Fibroblast of pulmonary artery (primary cell): ENCODE measurements at regions not wholly inside any gene's neighbourhood (a gene's known extent, or its start where the extent isn't known, plus 50 kb on each side); places are given as distances from the start of the nearest gene placed in this dataset.

Source experiments
- DNase-seq: peaks from one replicate; pipeline ENCODE4 v3.0.0-alpha.2; 2010; ENCODE audit warnings: low read depth
- H3K4me3 ChIP-seq: replicated peaks from 2 replicates; pipeline ENCODE4 v1.5.1; 2011; ENCODE audit warnings: low read depth, mild to moderate bottlenecking, control low read depth, low read length, moderate library complexity
- TF ChIP-seq, protein P1 (sequence below): IDR thresholded peaks from 2 replicates; pipeline ENCODE4 v1.5.1; 2011; ENCODE audit warnings: mild to moderate bottlenecking, control low read depth, low read length, inconsistent platforms; ENCODE audit errors: missing control alignments

DNA sequence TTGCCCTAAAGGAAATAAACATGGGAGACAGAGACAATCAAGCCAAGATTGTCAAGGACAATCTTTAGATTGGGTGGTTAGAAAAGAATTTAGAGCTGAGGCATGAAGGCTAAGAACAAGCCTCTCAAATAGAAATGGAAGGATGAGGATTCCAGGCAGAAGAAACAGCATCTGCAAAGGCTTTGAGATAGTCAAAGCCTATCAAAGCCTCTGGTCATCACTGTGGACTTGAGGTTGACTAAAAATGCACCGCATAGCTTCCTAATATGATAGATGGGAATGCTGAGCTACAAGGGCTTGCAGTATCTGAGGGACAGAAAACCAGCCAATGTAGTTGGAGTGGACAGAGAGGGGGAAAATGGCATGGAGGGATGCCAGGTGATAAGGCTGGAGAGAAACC is 109.8 kb upstream of the FAM20A start:
- no peak overlapping the region for H3K4me3 ChIP-seq
- no peak for DNase-seq
- TF ChIP-seq, protein P1, sequence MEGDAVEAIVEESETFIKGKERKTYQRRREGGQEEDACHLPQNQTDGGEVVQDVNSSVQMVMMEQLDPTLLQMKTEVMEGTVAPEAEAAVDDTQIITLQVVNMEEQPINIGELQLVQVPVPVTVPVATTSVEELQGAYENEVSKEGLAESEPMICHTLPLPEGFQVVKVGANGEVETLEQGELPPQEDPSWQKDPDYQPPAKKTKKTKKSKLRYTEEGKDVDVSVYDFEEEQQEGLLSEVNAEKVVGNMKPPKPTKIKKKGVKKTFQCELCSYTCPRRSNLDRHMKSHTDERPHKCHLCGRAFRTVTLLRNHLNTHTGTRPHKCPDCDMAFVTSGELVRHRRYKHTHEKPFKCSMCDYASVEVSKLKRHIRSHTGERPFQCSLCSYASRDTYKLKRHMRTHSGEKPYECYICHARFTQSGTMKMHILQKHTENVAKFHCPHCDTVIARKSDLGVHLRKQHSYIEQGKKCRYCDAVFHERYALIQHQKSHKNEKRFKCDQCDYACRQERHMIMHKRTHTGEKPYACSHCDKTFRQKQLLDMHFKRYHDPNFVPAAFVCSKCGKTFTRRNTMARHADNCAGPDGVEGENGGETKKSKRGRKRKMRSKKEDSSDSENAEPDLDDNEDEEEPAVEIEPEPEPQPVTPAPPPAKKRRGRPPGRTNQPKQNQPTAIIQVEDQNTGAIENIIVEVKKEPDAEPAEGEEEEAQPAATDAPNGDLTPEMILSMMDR, result no peak

DNA sequence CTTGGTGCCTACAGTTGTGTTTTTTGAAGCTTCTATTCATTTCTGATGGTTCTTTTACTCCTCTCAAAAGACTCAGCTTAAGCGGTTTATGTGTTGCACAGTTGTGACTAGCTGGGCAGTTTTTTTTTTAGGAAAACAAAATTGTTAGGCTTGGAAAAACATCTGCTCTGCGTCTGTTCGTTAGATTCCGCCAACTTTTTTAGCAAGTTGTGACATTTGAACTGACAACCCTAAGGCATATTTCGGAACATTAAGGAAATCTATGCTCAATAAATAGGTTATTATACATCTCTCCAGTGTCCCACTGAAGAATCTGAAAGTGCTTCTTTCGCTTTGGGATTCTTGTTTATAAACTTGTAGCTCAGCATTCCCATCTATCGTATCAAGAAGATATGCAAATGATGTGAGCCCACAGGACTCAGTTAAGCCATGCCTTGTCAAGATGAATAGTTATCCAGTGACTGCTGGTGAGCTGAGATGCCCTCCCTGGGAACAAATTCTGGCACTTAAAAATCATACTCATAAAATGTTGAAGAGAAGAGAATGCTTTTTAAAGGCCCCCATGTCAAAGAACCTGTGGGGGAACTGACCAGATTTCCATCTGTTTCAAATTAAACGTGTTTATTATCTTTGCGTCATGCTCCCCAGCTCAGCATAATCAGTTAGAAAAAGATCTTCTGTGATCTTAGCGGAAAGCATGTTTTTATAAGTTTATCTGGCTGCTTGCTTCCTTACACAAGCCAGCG is 109.0 kb upstream of the FAM20A start:
- DNase-seq, result no peak
- TF ChIP-seq, protein P1, result no peak
- no peak overlapping the region for H3K4me3 ChIP-seq

DNA sequence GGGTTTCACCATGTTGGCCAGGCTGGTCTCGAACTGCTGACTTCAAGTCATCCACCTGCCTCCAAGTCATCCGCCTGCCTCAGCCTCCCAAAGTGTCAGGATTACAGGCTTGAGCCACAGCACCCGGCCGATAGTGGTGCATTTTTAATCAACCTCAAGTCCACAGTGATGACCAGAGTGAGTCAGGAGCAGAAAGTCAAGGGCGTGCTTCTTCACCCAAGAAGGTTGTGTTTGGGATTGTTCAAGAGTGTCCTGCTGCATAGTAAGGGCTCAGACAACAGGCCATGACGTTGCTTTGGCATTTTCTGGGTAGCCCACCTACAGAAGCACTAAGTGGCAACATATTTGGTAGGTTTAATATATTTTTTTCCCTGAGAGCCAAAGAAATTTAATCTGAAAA is 108.3 kb upstream of the FAM20A start:
- no peak overlapping the region for H3K4me3 ChIP-seq
- TF ChIP-seq, protein P1, result no peak
- no peak for DNase-seq

DNA sequence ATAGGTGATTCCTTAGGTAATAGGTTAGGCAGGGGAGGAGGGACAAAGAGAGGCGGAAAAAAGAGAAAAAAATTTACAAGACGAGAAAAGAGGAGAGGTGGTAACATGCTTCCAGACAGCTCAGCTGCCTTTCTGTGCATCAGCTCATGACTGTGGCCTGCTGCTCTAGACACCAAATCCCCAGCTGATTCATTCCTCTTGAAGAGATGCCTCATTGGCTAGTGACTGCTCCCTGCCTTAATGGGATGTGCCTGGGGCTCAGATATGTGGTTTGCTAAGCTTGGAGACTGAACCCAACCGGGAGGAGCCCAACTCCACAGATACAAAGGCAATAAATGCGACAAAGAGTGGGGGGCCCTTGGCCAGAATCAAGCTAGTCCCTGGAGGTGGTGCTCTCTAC is 105.9 kb upstream of the FAM20A start:
- DNase-seq, result no peak
- TF ChIP-seq, protein P1, result no peak
- H3K4me3 ChIP-seq, result no peak overlapping the region

DNA sequence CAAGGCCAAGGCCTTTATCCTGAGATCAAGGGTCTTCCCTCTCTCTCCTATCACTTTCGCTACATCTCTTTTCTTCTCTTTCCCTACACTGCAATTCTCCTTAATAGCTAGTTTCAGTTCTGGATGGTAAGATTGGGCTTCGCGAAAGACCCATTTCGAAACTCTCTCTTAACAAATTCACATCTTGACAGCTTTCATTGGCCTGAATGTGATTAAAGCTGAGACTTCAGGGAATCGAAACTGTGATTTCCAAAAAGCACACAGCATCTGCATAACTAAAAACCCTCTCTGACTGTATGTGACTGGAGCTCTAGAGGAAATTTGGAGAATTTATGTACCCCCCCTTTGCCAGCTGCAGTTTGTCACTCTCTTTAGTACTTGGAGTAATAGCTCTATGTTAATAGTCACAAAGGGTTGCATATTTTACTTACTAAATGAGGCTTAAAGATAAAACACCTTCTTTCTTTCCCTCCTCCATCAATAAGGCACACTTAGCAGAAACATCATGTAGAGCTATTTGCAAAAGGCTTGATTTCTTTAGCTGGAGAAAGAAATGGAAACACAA is 105.3 kb upstream of the FAM20A start:
- H3K4me3 ChIP-seq, result no peak overlapping the region
- TF ChIP-seq, protein P1, result no peak
- DNase-seq, result no peak

DNA sequence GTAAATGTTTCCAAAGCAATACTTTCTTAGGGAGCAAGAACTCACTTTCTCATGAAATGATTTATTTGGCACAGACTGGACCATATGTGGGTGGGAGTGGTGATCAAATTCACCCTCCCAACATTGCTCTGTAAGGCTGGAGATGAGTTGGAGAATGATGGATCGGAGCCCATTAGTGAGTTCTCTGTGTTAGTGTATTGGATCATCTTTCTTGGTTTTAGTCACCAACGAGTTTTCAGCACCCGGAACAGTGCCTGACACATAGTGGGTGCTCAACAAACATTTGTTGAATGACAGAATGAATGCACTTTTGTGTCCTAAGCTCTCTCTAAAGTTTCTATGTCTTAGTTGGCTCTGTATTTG is 104.5 kb upstream of the FAM20A start:
- TF ChIP-seq, protein P1, result no peak
- H3K4me3 ChIP-seq, result no peak overlapping the region
- no peak for DNase-seq
